Activated CD8-positive, alpha-beta T cell treated with anti-CD3 and anti-CD28 coated beads, Interleukin-2, amount 10 ng/mL, durations not matched to agents 7 days and 5 days (primary cell): ENCODE measurements at regions not wholly inside any gene's neighbourhood (a gene's known extent, or its start where the extent isn't known, plus 50 kb on each side); places are given as distances from the start of the nearest gene placed in this dataset.

Experiments used
- ATAC-seq: fragments of 150-1000 bp; cut with Tn5 transposase; one replicate; pipeline ENCODE4 v1.10.0; 2021; ENCODE audit warnings: moderate library complexity
- CTCF ChIA-PET: fragments of 350-600 bp; sonication (Branson Sonifier 250); formaldehyde crosslinking; loops from one replicate; lab custom pipeline; 2021; ENCODE audit warnings: antibody characterized with exemption; lab: Charles Lee
- POLR2A ChIA-PET: fragments of 350-600 bp; sonication (Branson Sonifier 250); formaldehyde crosslinking; loops from one replicate; lab custom pipeline; 2021; ENCODE audit warnings: antibody characterized with exemption; lab: Charles Lee
- DNase-seq: peaks from one replicate; pipeline ENCODE4 v3.0.0-alpha.2; 2020
- H3K27ac Mint-ChIP-seq: one replicate; pipeline ENCODE4 v1.8.0; 2021; ENCODE audit warnings: mild to moderate bottlenecking, mixed read lengths
- H3K27me3 Mint-ChIP-seq: one replicate; pipeline ENCODE4 v1.8.0; 2021; ENCODE audit warnings: low read depth, mixed read lengths
- H3K36me3 Mint-ChIP-seq: one replicate; pipeline ENCODE4 v1.8.0; 2021; ENCODE audit warnings: low read depth, mixed read lengths
- H3K4me1 Mint-ChIP-seq: one replicate; pipeline ENCODE4 v1.8.0; 2021; ENCODE audit warnings: low read depth, mixed read lengths
- H3K4me3 Mint-ChIP-seq: one replicate; pipeline ENCODE4 v1.8.0; 2021; ENCODE audit warnings: mild to moderate bottlenecking, mixed read lengths
- H3K9me3 Mint-ChIP-seq: one replicate; pipeline ENCODE4 v1.8.0; 2022; ENCODE audit warnings: mixed read lengths; ENCODE audit not compliant: insufficient read depth

GRCh38 chr18:4843771-4844170 is 353.3 kb downstream of the AKAIN1 start:
- DNase-seq, result no peak
- Mint-ChIP-seq H3K36me3 (no peaks in the 10 kb centered on the region), H3K4me1 (no peaks in the 10 kb centered on the region), H3K27me3 (no peaks in the 10 kb centered on the region), H3K9me3 (peaks cover 22% of the 10 kb centered on the region), H3K27ac (no peak overlapping the region), H3K4me3 (no peak overlapping the region)
- ChIA-PET CTCF (no interaction called here), POLR2A (no interaction called here)
- ATAC-seq, result no peak

- Mint-ChIP-seq H3K36me3 (no peaks in the 10 kb centered on the region), H3K4me1 (no peaks in the 10 kb centered on the region), H3K4me3 (no peak overlapping the region), H3K27me3 (no peaks in the 10 kb centered on the region), H3K9me3 (peaks cover 17% of the 10 kb centered on the region), H3K27ac (no peak overlapping the region)
- ChIA-PET CTCF (no interaction called here), POLR2A (no interaction called here)
- ATAC-seq (no peak), DNase-seq (no peak)
Observed at GRCh38 chr18:4842751-4843150, 354.3 kb downstream of the AKAIN1 start.

- ChIA-PET CTCF (no interaction called here), POLR2A (no interaction called here)
- Mint-ChIP-seq H3K27ac (no peak overlapping the region), H3K27me3 (no peaks in the 10 kb centered on the region), H3K36me3 (no peaks in the 10 kb centered on the region), H3K4me3 (no peak overlapping the region), H3K4me1 (no peaks in the 10 kb centered on the region), H3K9me3 (peaks cover 14% of the 10 kb centered on the region)
- DNase-seq (no peak), ATAC-seq (no peak)
Observed at GRCh38 chr18:4842287-4842686, 354.8 kb downstream of the AKAIN1 start.

GRCh38 chr18:4839639-4840038 is 357.4 kb downstream of the AKAIN1 start:
- DNase-seq (no peak), ATAC-seq (no peak)
- ChIA-PET POLR2A (no interaction called here), CTCF (no interaction called here)
- Mint-ChIP-seq H3K9me3 (peaks cover 7% of the 10 kb centered on the region), H3K4me1 (no peaks in the 10 kb centered on the region), H3K36me3 (no peaks in the 10 kb centered on the region), H3K27me3 (no peaks in the 10 kb centered on the region), H3K27ac (no peak overlapping the region), H3K4me3 (no peak overlapping the region)

GRCh38 chr18:4836141-4836540 is 360.9 kb downstream of the AKAIN1 start:
- Mint-ChIP-seq H3K27ac (no peak overlapping the region), H3K36me3 (no peaks in the 10 kb centered on the region), H3K4me3 (no peak overlapping the region), H3K9me3 (peaks cover 3% of the 10 kb centered on the region), H3K4me1 (no peaks in the 10 kb centered on the region), H3K27me3 (no peaks in the 10 kb centered on the region)
- CTCF ChIA-PET, result no interaction called here
- POLR2A ChIA-PET, result no interaction called here
- DNase-seq (no peak), ATAC-seq (no peak)

- H3K4me3 Mint-ChIP-seq, result no peak overlapping the region
- ATAC-seq (no peak), DNase-seq (no peak)
- H3K36me3 Mint-ChIP-seq, result no peaks in the 10 kb centered on the region
- H3K27ac Mint-ChIP-seq, result no peak overlapping the region
- POLR2A ChIA-PET, result no interaction called here
- CTCF ChIA-PET, result no interaction called here
- no peaks in the 10 kb centered on the region for H3K4me1 Mint-ChIP-seq
- H3K9me3 Mint-ChIP-seq, result no peaks in the 10 kb centered on the region
- H3K27me3 Mint-ChIP-seq, result no peaks in the 10 kb centered on the region
Observed at GRCh38 chr18:4831791-4832375, 365.2 kb downstream of the AKAIN1 start.

- H3K4me1 Mint-ChIP-seq, result no peaks in the 10 kb centered on the region
- CTCF ChIA-PET, result no interaction called here
- H3K27me3 Mint-ChIP-seq, result no peaks in the 10 kb centered on the region
- no peaks in the 10 kb centered on the region for H3K36me3 Mint-ChIP-seq
- no peak overlapping the region for H3K4me3 Mint-ChIP-seq
- ATAC-seq (no peak), DNase-seq (no peak)
- no peaks in the 10 kb centered on the region for H3K9me3 Mint-ChIP-seq
- POLR2A ChIA-PET, result no interaction called here
- H3K27ac Mint-ChIP-seq, result no peak overlapping the region
Observed at GRCh38 chr18:4831127-4831526, 365.9 kb downstream of the AKAIN1 start.

- no peaks in the 10 kb centered on the region for H3K36me3 Mint-ChIP-seq
- H3K4me1 Mint-ChIP-seq, result no peaks in the 10 kb centered on the region
- H3K27ac Mint-ChIP-seq, result no peak overlapping the region
- peaks cover 11% of the 10 kb centered on the region for H3K9me3 Mint-ChIP-seq
- H3K4me3 Mint-ChIP-seq, result no peak overlapping the region
- CTCF ChIA-PET, result no interaction called here
- POLR2A ChIA-PET, result no interaction called here
- no peak for ATAC-seq
- H3K27me3 Mint-ChIP-seq, result no peaks in the 10 kb centered on the region
- no peak for DNase-seq
Observed at GRCh38 chr18:4823091-4823490, 368.0 kb upstream of the DLGAP1 start.

- DNase-seq (no peak), ATAC-seq (no peak)
- ChIA-PET POLR2A (no interaction called here), CTCF (no interaction called here)
- no peak overlapping the region for H3K27ac Mint-ChIP-seq
- peaks cover 11% of the 10 kb centered on the region for H3K9me3 Mint-ChIP-seq
- H3K4me3 Mint-ChIP-seq, result no peak overlapping the region
- no peaks in the 10 kb centered on the region for H3K36me3 Mint-ChIP-seq
- no peaks in the 10 kb centered on the region for H3K4me1 Mint-ChIP-seq
- H3K27me3 Mint-ChIP-seq, result no peaks in the 10 kb centered on the region
Observed at GRCh38 chr18:4821801-4822200, 366.7 kb upstream of the DLGAP1 start.

GRCh38 chr18:4817665-4818064 is 362.6 kb upstream of the DLGAP1 start:
- Mint-ChIP-seq H3K36me3 (no peaks in the 10 kb centered on the region), H3K4me3 (no peak overlapping the region), H3K4me1 (no peaks in the 10 kb centered on the region), H3K9me3 (peaks cover 19% of the 10 kb centered on the region), H3K27ac (no peak overlapping the region), H3K27me3 (no peaks in the 10 kb centered on the region)
- no peak for ATAC-seq
- no peak for DNase-seq
- ChIA-PET CTCF (no interaction called here), POLR2A (no interaction called here)

GRCh38 chr18:4813708-4814107 is 358.6 kb upstream of the DLGAP1 start:
- CTCF ChIA-PET, result no interaction called here
- H3K27me3 Mint-ChIP-seq, result no peaks in the 10 kb centered on the region
- H3K27ac Mint-ChIP-seq, result no peak overlapping the region

GRCh38 chr18:4808891-4809290 is 353.8 kb upstream of the DLGAP1 start:
- Mint-ChIP-seq H3K4me1 (no peaks in the 10 kb centered on the region), H3K27me3 (no peaks in the 10 kb centered on the region), H3K4me3 (no peak overlapping the region), H3K36me3 (no peaks in the 10 kb centered on the region), H3K9me3 (peaks cover 3% of the 10 kb centered on the region), H3K27ac (no peak overlapping the region)
- ATAC-seq (no peak), DNase-seq (no peak)
- ChIA-PET CTCF (no interaction called here), POLR2A (no interaction called here)

More at GRCh38 chr18:4813708-4814107, 358.6 kb upstream of the DLGAP1 start:
- no peaks in the 10 kb centered on the region for H3K36me3 Mint-ChIP-seq
- H3K4me3 Mint-ChIP-seq, result no peak overlapping the region
- ATAC-seq (no peak), DNase-seq (no peak)
- H3K9me3 Mint-ChIP-seq, result peaks cover 16% of the 10 kb centered on the region
- POLR2A ChIA-PET, result no interaction called here
- no peaks in the 10 kb centered on the region for H3K4me1 Mint-ChIP-seq

- Mint-ChIP-seq H3K4me1 (no peaks in the 10 kb centered on the region), H3K27ac (no peak overlapping the region), H3K36me3 (no peaks in the 10 kb centered on the region), H3K4me3 (no peak overlapping the region), H3K27me3 (no peaks in the 10 kb centered on the region), H3K9me3 (peaks cover 3% of the 10 kb centered on the region)
- DNase-seq (no peak), ATAC-seq (no peak)
- ChIA-PET POLR2A (no interaction called here), CTCF (no interaction called here)
Observed at GRCh38 chr18:4807604-4808293, 352.6 kb upstream of the DLGAP1 start.
